Lower lobe of right lung (tissue), 2 donors: ENCODE measurements at regions not wholly inside any gene's neighbourhood (a gene's known extent, or its start where the extent isn't known, plus 50 kb on each side); places are given as distances from the start of the nearest gene placed in this dataset.

Experiments used
- ATAC-seq, 2 donors: fragments of 200-7000 bp; cut with Tn5 transposase; one replicate each; pipeline ENCODE4 v1.9.1; 2020 to 2022; ENCODE audit warnings: mild to moderate bottlenecking in 2 of 2, moderate library complexity in 2 of 2
- DNase-seq: peaks from one replicate; pipeline ENCODE4 v3.0.0-alpha.2; 2020
- H3K27ac ChIP-seq: fragments of 200-600 bp; one replicate; pipeline ENCODE4 v1.8.0; 2022
- H3K27me3 ChIP-seq: fragments of 200-600 bp; one replicate; pipeline ENCODE4 v1.8.0; 2022; ENCODE audit warnings: low read depth
- H3K36me3 ChIP-seq: fragments of 200-600 bp; one replicate; pipeline ENCODE4 v1.8.0; 2022; ENCODE audit warnings: mild to moderate bottlenecking
- H3K4me1 ChIP-seq: fragments of 200-600 bp; one replicate; pipeline ENCODE4 v1.8.0; 2022
- H3K4me3 ChIP-seq: fragments of 200-600 bp; one replicate; pipeline ENCODE4 v1.8.0; 2022; ENCODE audit warnings: mild to moderate bottlenecking
- H3K9me3 ChIP-seq: fragments of 200-600 bp; one replicate; pipeline ENCODE4 v1.8.0; 2022
- CTCF ChIP-seq: fragments of 200-600 bp; IDR thresholded peaks from one replicate; pipeline ENCODE4 v1.8.0; 2022; ENCODE audit warnings: antibody characterized with exemption, mild to moderate bottlenecking
- intact Hi-C: fragments of 100-400 bp; cut with DNase I; formaldehyde crosslinking; loops from one replicate; pipeline ENCODE4 v1.11.0; 2022
- donor health status: DM: no; HTN: yes; CAD: no; lungs with severe emphysema.

- no peak for TF ChIP-seq CTCF
- no peaks in the 10 kb centered on the region for H3K27me3 ChIP-seq
- ATAC-seq = no peak
- no peak overlapping the region for H3K4me3 ChIP-seq
- intact Hi-C loops = no loop called here
- H3K36me3 ChIP-seq = no peaks in the 10 kb centered on the region
- no peak for DNase-seq
- H3K4me1 ChIP-seq = no peaks in the 10 kb centered on the region
- H3K27ac ChIP-seq = no peak overlapping the region
- H3K9me3 ChIP-seq = no peaks in the 10 kb centered on the region
Observed at GRCh38 chr15:67999320-68000100, 54.6 kb upstream of the PIAS1 start.

GRCh38 chr15:68000754-68001153 is 53.4 kb upstream of the PIAS1 start:
- H3K4me3 ChIP-seq = no peak overlapping the region
- H3K27ac ChIP-seq = no peak overlapping the region
- no peaks in the 10 kb centered on the region for H3K27me3 ChIP-seq
- TF ChIP-seq CTCF = no peak
- no peak for ATAC-seq
- intact Hi-C loops = no loop called here
- DNase-seq = no peak
- no peaks in the 10 kb centered on the region for H3K36me3 ChIP-seq
- no peaks in the 10 kb centered on the region for H3K9me3 ChIP-seq
- no peaks in the 10 kb centered on the region for H3K4me1 ChIP-seq

GRCh38 chr15:68001811-68002210 is 52.3 kb upstream of the PIAS1 start:
- H3K27ac ChIP-seq = no peak overlapping the region
- H3K36me3 ChIP-seq = no peaks in the 10 kb centered on the region
- intact Hi-C loops = no loop called here
- DNase-seq = no peak
- no peaks in the 10 kb centered on the region for H3K9me3 ChIP-seq
- no peak for TF ChIP-seq CTCF
- no peak for ATAC-seq
- no peaks in the 10 kb centered on the region for H3K27me3 ChIP-seq
- no peaks in the 10 kb centered on the region for H3K4me1 ChIP-seq
- no peak overlapping the region for H3K4me3 ChIP-seq

GRCh38 chr15:68003297-68003696 is 50.8 kb upstream of the PIAS1 start:
- no peak overlapping the region for H3K4me3 ChIP-seq
- no peaks in the 10 kb centered on the region for H3K36me3 ChIP-seq
- intact Hi-C loops = no loop called here
- H3K27ac ChIP-seq = no peak overlapping the region
- TF ChIP-seq CTCF = no peak
- no peaks in the 10 kb centered on the region for H3K27me3 ChIP-seq
- peaks cover 3% of the 10 kb centered on the region for H3K9me3 ChIP-seq
- H3K4me1 ChIP-seq = no peaks in the 10 kb centered on the region
- DNase-seq = no peak
- ATAC-seq = no peak
